Upper lobe of right lung (tissue), 1 donor: ENCODE measurements at regions not wholly inside any gene's neighbourhood (a gene's known extent, or its start where the extent isn't known, plus 50 kb on each side); places are given as distances from the start of the nearest gene placed in this dataset.
"Not testable (repeated sequence)": the region's sequence is repeated elsewhere in the genome, so short reads cannot be mapped to it uniquely, and the experiment has no call there.

Experiments used
- ATAC-seq: fragments of 200-7000 bp; cut with Tn5 transposase; one replicate; pipeline ENCODE4 v1.9.1; 2020; ENCODE audit warnings: mild to moderate bottlenecking, moderate library complexity
- DNase-seq: peaks from one replicate; pipeline ENCODE4 v3.0.0-alpha.2; 2020
- H3K27ac ChIP-seq: fragments of 200-600 bp; one replicate; pipeline ENCODE4 v1.8.0; 2022
- H3K27me3 ChIP-seq: fragments of 200-600 bp; one replicate; pipeline ENCODE4 v1.8.0; 2022; ENCODE audit warnings: mild to moderate bottlenecking
- H3K36me3 ChIP-seq: fragments of 200-600 bp; one replicate; pipeline ENCODE4 v1.8.0; 2022
- H3K4me1 ChIP-seq: fragments of 200-600 bp; one replicate; pipeline ENCODE4 v1.8.0; 2022
- H3K4me3 ChIP-seq: fragments of 200-600 bp; one replicate; pipeline ENCODE4 v1.8.0; 2022; ENCODE audit warnings: mild to moderate bottlenecking
- H3K9me3 ChIP-seq: fragments of 200-600 bp; one replicate; pipeline ENCODE4 v1.8.0; 2022
- intact Hi-C: fragments of 100-400 bp; cut with DNase I; formaldehyde crosslinking; loops from one replicate; pipeline ENCODE4 v1.11.0; 2022
- TF ChIP-seq, protein P1 (sequence below): fragments of 200-600 bp; IDR thresholded peaks from one replicate; pipeline ENCODE4 v1.8.0; 2022; ENCODE audit warnings: antibody characterized with exemption
- donor health status: DM: no; HTN: yes; CAD: no; lungs with severe emphysema.

DNA sequence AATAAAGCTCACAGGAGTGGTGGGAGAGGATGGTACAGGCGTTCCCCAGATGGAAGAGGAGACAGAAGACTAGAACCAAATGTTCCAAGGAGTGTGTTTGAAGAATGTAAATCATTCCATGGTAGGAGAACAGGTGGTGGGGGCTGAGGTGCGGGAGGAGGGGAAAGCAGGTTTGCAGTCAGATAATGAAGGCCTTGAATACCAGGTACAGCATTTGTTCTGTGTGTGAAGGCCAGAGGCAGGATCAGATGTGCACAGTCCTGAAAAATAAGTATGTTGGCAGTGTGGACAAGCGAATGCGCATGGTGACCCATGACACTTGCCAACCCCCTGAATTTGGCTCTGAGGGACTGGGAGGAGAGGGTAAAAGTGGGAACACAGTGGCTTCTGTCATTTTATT is 59.9 kb upstream of the ALDH1B1 start:
- H3K27ac ChIP-seq, result no peak overlapping the region
- DNase-seq (no peak), ATAC-seq (no peak)
- H3K36me3 ChIP-seq, result no peaks in the 10 kb centered on the region
- TF ChIP-seq, protein P1, sequence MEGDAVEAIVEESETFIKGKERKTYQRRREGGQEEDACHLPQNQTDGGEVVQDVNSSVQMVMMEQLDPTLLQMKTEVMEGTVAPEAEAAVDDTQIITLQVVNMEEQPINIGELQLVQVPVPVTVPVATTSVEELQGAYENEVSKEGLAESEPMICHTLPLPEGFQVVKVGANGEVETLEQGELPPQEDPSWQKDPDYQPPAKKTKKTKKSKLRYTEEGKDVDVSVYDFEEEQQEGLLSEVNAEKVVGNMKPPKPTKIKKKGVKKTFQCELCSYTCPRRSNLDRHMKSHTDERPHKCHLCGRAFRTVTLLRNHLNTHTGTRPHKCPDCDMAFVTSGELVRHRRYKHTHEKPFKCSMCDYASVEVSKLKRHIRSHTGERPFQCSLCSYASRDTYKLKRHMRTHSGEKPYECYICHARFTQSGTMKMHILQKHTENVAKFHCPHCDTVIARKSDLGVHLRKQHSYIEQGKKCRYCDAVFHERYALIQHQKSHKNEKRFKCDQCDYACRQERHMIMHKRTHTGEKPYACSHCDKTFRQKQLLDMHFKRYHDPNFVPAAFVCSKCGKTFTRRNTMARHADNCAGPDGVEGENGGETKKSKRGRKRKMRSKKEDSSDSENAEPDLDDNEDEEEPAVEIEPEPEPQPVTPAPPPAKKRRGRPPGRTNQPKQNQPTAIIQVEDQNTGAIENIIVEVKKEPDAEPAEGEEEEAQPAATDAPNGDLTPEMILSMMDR, result no peak
- no peaks in the 10 kb centered on the region for H3K27me3 ChIP-seq
- H3K4me3 ChIP-seq, result no peak overlapping the region
- intact Hi-C loops, result no loop called here
- H3K4me1 ChIP-seq, result no peaks in the 10 kb centered on the region
- H3K9me3 ChIP-seq, result no peaks in the 10 kb centered on the region

DNA sequence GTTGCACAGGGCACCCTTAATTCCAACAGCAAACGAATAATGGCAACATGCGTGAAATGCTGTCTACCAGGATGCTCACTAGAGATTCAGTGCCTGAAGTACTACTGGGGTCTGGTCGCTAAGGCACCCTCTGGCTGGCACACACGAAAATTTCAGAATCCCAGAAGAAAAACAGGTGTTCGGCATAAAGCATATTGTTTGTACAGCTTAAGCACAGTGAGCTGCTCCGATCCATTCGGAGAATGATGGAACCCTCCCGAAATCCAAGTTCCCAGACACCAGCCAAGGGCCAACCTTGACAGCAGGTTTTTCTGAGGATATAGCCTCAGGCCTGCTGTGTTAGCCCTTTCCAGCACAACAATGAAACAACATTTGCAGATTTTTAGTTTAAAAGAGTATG is 61.4 kb upstream of the ALDH1B1 start:
- DNase-seq (no peak), ATAC-seq (no peak)
- Histone ChIP-seq H3K27ac (no peak overlapping the region), H3K4me3 (no peak overlapping the region), H3K9me3 (no peaks in the 10 kb centered on the region), H3K4me1 (no peaks in the 10 kb centered on the region), H3K36me3 (no peaks in the 10 kb centered on the region), H3K27me3 (no peaks in the 10 kb centered on the region)
- intact Hi-C loops, result no loop called here
- TF ChIP-seq, protein P1, result no peak

DNA sequence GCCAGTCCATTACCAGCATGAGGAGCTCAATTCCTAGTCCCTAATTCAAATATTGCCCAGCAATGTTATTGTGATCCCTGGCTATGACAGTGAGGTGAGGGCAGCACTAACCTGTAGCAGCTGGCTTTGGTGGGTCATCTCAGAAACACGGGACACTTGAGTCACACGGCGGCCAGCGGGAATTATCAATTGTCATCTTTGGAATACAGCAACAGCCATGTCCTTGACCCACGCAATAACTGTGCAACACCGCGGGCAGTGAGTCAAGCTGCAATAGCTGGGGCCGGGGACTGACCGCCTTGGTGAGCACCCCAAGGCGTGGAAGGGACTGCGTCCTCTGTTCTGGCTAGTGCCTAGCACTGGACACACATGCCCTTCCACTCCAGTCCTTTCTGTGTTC is 62.5 kb upstream of the ALDH1B1 start:
- intact Hi-C loops, result no loop called here
- Histone ChIP-seq H3K27ac (no peak overlapping the region), H3K27me3 (no peaks in the 10 kb centered on the region), H3K4me3 (no peak overlapping the region), H3K36me3 (no peaks in the 10 kb centered on the region), H3K4me1 (no peaks in the 10 kb centered on the region), H3K9me3 (no peaks in the 10 kb centered on the region)
- no peak for ATAC-seq
- TF ChIP-seq, protein P1, result no peak
- no peak for DNase-seq

DNA sequence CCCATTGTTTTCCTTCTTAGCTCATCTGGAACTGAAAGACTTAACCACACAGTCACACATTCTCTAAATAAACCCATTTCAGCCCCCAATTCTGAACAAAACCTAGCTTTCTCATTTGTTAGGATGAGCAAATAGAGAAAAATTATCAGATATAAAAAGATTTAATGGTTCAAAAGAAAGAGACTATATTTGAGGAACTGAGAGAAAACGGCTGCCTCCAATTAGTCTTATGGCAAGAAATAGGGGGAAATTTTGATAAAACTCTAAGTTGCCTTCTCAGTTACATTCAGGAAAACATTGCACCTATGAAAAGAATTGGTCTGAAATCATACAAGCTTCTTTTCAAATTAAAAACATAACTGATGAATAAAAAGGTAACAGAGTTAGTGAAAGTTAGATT is 63.7 kb upstream of the ALDH1B1 start:
- H3K36me3 ChIP-seq, result no peaks in the 10 kb centered on the region
- H3K27ac ChIP-seq, result no peak overlapping the region
- H3K9me3 ChIP-seq, result no peaks in the 10 kb centered on the region
- DNase-seq, result no peak
- intact Hi-C loops, result no loop called here
- no peak overlapping the region for H3K4me3 ChIP-seq
- no peaks in the 10 kb centered on the region for H3K4me1 ChIP-seq
- TF ChIP-seq, protein P1, result no peak
- ATAC-seq, result no peak
- H3K27me3 ChIP-seq, result no peaks in the 10 kb centered on the region

DNA sequence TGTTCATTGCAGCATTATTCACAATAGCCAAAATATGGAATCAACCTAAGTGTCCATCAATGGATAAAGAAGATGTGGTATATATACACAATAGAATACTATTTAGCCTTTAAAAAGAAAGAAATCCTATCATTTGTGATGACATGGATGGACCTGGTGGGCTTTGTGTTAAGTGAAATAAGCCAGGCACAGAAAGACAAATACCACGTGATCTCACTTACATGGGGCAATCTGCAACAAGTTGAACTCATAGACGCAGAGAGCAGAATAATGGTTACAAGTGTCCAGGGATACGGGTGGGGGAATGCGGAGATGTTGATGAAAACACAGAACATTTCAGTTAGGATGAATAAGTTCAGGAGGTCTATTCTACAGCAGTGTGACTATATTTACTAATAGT is 66.4 kb upstream of the ALDH1B1 start:
- no peak overlapping the region for H3K4me3 ChIP-seq
- no peaks in the 10 kb centered on the region for H3K9me3 ChIP-seq
- H3K4me1 ChIP-seq, result no peaks in the 10 kb centered on the region
- ATAC-seq, result no peak
- TF ChIP-seq, protein P1, result no peak
- no peaks in the 10 kb centered on the region for H3K27me3 ChIP-seq
- intact Hi-C loops, result no loop called here
- DNase-seq, result no peak
- H3K27ac ChIP-seq, result no peak overlapping the region
- no peaks in the 10 kb centered on the region for H3K36me3 ChIP-seq

DNA sequence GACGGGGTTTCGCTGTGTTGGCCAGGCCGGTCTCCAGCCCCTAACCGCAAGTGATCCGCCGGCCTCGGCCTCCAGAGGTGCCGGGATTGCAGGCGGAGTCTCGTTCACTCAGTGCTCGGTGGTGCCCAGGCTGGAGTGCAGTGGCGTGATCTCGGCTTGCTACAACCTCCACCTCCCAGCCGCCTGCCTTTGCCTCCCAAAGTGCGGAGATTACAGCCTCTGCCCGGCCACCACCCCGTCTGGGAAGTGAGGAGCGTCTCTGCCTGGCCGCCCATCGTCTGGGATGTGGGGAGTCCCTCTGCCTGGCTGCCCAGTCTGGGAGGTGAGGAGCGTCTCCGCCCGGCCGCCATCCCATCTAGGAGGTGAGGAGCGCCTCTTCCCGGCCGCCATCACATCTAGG is 68.3 kb upstream of the ALDH1B1 start:
- intact Hi-C loops, DNase-seq: not testable (repeated sequence)

More for the DNA sequence above, 68.3 kb upstream of the ALDH1B1 start:
- not testable (repeated sequence) for H3K9me3 ChIP-seq, H3K36me3 ChIP-seq, H3K27ac ChIP-seq, ATAC-seq, H3K27me3 ChIP-seq, H3K4me1 ChIP-seq, H3K4me3 ChIP-seq
